Activated CD8-positive, alpha-beta T cell treated with anti-CD3 and anti-CD28 coated beads, Interleukin-2, amount 10 ng/mL, durations not matched to agents 7 days and 5 days (primary cell): ENCODE measurements at regions not wholly inside any gene's neighbourhood (a gene's known extent, or its start where the extent isn't known, plus 50 kb on each side); places are given as distances from the start of the nearest gene placed in this dataset.

Experiments
- ATAC-seq: fragments of 150-1000 bp; cut with Tn5 transposase; one replicate; pipeline ENCODE4 v1.10.0; 2021; ENCODE audit warnings: moderate library complexity
- CTCF ChIA-PET: fragments of 350-600 bp; sonication (Branson Sonifier 250); formaldehyde crosslinking; loops from one replicate; lab custom pipeline; 2021; ENCODE audit warnings: antibody characterized with exemption; lab: Charles Lee
- POLR2A ChIA-PET: fragments of 350-600 bp; sonication (Branson Sonifier 250); formaldehyde crosslinking; loops from one replicate; lab custom pipeline; 2021; ENCODE audit warnings: antibody characterized with exemption; lab: Charles Lee
- DNase-seq: peaks from one replicate; pipeline ENCODE4 v3.0.0-alpha.2; 2020
- H3K27ac Mint-ChIP-seq: one replicate; pipeline ENCODE4 v1.8.0; 2021; ENCODE audit warnings: mild to moderate bottlenecking, mixed read lengths
- H3K27me3 Mint-ChIP-seq: one replicate; pipeline ENCODE4 v1.8.0; 2021; ENCODE audit warnings: low read depth, mixed read lengths
- H3K36me3 Mint-ChIP-seq: one replicate; pipeline ENCODE4 v1.8.0; 2021; ENCODE audit warnings: low read depth, mixed read lengths
- H3K4me1 Mint-ChIP-seq: one replicate; pipeline ENCODE4 v1.8.0; 2021; ENCODE audit warnings: low read depth, mixed read lengths
- H3K4me3 Mint-ChIP-seq: one replicate; pipeline ENCODE4 v1.8.0; 2021; ENCODE audit warnings: mild to moderate bottlenecking, mixed read lengths
- H3K9me3 Mint-ChIP-seq: one replicate; pipeline ENCODE4 v1.8.0; 2022; ENCODE audit warnings: mixed read lengths; ENCODE audit not compliant: insufficient read depth

DNA sequence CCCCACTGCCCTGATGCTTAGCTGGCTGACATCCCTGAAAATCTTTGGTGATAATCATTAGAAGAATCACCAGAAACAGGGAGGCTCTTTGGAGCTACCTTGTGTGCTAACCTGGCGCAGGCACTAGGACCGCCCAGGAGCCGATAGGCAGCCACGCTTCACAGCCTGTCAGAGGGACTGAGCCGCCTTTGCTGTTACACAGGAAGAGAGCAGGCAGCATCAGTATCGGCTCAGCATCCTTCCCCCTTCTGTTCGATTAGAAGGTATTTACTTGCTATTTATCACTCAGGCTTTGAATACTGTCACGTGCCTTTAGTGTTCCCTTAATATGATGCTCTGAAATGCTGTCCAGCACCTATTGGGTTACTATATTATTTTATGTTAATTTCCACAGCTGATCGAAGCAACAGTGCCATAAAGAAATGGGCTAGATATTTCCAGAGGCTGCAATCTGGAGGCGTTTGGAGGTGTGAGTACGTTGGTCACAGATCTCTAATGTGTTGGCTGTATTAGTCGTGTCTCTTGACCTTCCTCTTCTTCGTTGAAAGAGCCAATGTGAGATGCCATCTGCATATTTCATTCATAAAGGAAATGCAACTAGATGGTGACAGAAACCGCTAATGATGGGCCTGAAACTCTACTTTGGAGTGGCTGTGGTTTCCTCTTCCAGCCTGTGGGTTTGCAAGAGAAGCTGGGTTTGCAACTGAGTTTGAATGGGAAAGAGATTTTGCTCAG lies 110.4 kb upstream of the RAB27B start:
- Mint-ChIP-seq H3K4me1 (peaks cover 55% of the 10 kb centered on the region), H3K27ac (peak overlapping the region; percentile 74), H3K36me3 (peaks cover 14% of the 10 kb centered on the region), H3K4me3 (peak overlapping the region; percentile 70), H3K9me3 (no peaks in the 10 kb centered on the region), H3K27me3 (peaks cover 22% of the 10 kb centered on the region)
- ATAC-seq (peak; percentile 89), DNase-seq (peak; percentile 81)
- POLR2A ChIA-PET, result no interaction called here
- CTCF ChIA-PET, result no interaction called here

GRCh38 chr18:54718408-54718773 lies 109.9 kb upstream of the RAB27B start:
- Mint-ChIP-seq H3K4me1 (peaks cover 50% of the 10 kb centered on the region), H3K27ac (peak overlapping the region; percentile 74), H3K36me3 (peaks cover 14% of the 10 kb centered on the region), H3K27me3 (peaks cover 22% of the 10 kb centered on the region), H3K4me3 (peak overlapping the region; percentile 70), H3K9me3 (no peaks in the 10 kb centered on the region)
- ATAC-seq (no peak), DNase-seq (no peak)
- POLR2A ChIA-PET, result no interaction called here
- CTCF ChIA-PET, result no interaction called here

GRCh38 chr18:54720620-54721019 lies 107.7 kb upstream of the RAB27B start:
- ATAC-seq, result no peak
- no peak overlapping the region for H3K27ac Mint-ChIP-seq
- CTCF ChIA-PET, result no interaction called here
- H3K4me1 Mint-ChIP-seq, result peaks cover 28% of the 10 kb centered on the region
- POLR2A ChIA-PET, result no interaction called here
- no peaks in the 10 kb centered on the region for H3K9me3 Mint-ChIP-seq
- DNase-seq, result no peak
- no peak overlapping the region for H3K4me3 Mint-ChIP-seq
- peaks cover 4% of the 10 kb centered on the region for H3K36me3 Mint-ChIP-seq
- peaks cover 19% of the 10 kb centered on the region for H3K27me3 Mint-ChIP-seq

DNA sequence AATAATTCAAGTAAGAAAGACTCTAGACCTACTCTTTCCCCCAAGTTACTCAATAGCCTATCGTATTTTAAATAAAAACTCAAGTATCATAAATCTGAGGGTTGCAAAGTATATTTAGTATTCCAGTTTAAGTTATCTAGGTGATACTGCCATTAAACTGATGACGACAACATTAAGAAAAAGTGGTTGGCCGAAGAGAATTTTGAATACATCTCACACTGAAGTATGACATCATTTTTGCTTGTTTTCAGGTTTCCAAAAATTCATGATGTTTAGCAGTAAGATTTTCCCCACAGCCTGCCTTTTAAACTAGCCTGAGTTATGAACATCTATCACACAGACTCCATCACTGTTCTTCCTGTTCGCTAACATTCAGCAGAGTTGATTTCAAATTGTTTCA lies 102.1 kb upstream of the RAB27B start:
- Mint-ChIP-seq H3K9me3 (no peaks in the 10 kb centered on the region), H3K4me3 (no peak overlapping the region), H3K4me1 (peaks cover 4% of the 10 kb centered on the region), H3K27me3 (peaks cover 24% of the 10 kb centered on the region), H3K27ac (no peak overlapping the region), H3K36me3 (no peaks in the 10 kb centered on the region)
- ChIA-PET POLR2A (no interaction called here), CTCF (no interaction called here)
- DNase-seq, result no peak
- no peak for ATAC-seq

- POLR2A ChIA-PET, result no interaction called here
- Mint-ChIP-seq H3K27me3 (peaks cover 30% of the 10 kb centered on the region), H3K9me3 (no peaks in the 10 kb centered on the region), H3K36me3 (no peaks in the 10 kb centered on the region), H3K27ac (no peak overlapping the region), H3K4me1 (no peaks in the 10 kb centered on the region), H3K4me3 (no peak overlapping the region)
- CTCF ChIA-PET, result no interaction called here
- ATAC-seq, result no peak
- no peak for DNase-seq
Measured at GRCh38 chr18:54734059-54734458, 94.2 kb upstream of the RAB27B start.

- no peak for ATAC-seq
Measured at GRCh38 chr18:54736981-54737380, 91.3 kb upstream of the RAB27B start.

DNA sequence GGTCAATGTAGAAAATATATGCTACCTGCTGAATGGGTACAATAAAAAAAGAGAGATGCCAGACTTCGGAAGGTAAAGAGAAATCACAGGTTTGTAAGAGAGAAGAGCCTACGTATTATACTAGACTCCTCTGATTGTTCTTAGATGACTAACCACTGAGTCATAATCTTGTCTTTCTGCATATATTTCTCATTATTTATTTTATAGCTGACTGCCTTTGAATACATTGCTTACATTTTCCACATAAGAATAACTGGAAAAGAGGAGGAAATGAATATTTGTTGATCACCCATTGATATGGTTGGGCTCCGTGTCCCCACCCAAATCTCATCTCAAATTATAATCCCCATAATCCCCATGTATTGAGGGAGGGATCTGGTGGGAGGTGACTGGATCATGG lies 90.3 kb upstream of the RAB27B start:
- peaks cover 11% of the 10 kb centered on the region for H3K27me3 Mint-ChIP-seq
- no peak for DNase-seq
- no peak for ATAC-seq

More at GRCh38 chr18:54736981-54737380, 91.3 kb upstream of the RAB27B start:
- H3K4me1 Mint-ChIP-seq, result no peaks in the 10 kb centered on the region
- H3K36me3 Mint-ChIP-seq, result no peaks in the 10 kb centered on the region
- H3K9me3 Mint-ChIP-seq, result no peaks in the 10 kb centered on the region
- ChIA-PET POLR2A (no interaction called here), CTCF (no interaction called here)
- no peak overlapping the region for H3K4me3 Mint-ChIP-seq
- H3K27ac Mint-ChIP-seq, result no peak overlapping the region
- peaks cover 16% of the 10 kb centered on the region for H3K27me3 Mint-ChIP-seq
- no peak for DNase-seq

GRCh38 chr18:54739476-54739875 lies 88.8 kb upstream of the RAB27B start:
- H3K4me1 Mint-ChIP-seq, result no peaks in the 10 kb centered on the region
- DNase-seq (no peak), ATAC-seq (no peak)
- H3K4me3 Mint-ChIP-seq, result no peak overlapping the region
- POLR2A ChIA-PET, result no interaction called here
- H3K27me3 Mint-ChIP-seq, result peaks cover 4% of the 10 kb centered on the region
- no peak overlapping the region for H3K27ac Mint-ChIP-seq
- CTCF ChIA-PET, result interaction anchor here (0.7 to 1.0 kb wide), 2 partner anchors 56 to 244 kb away, joined by 3 read pairs; no protein-coding TSS in a partner anchor
- no peaks in the 10 kb centered on the region for H3K9me3 Mint-ChIP-seq
- H3K36me3 Mint-ChIP-seq, result no peaks in the 10 kb centered on the region

More for the DNA sequence above, 90.3 kb upstream of the RAB27B start:
- ChIA-PET CTCF (no interaction called here), POLR2A (no interaction called here)
- Mint-ChIP-seq H3K27ac (no peak overlapping the region), H3K9me3 (no peaks in the 10 kb centered on the region), H3K36me3 (no peaks in the 10 kb centered on the region), H3K4me1 (no peaks in the 10 kb centered on the region), H3K4me3 (no peak overlapping the region)

- Mint-ChIP-seq H3K27ac (no peak overlapping the region), H3K36me3 (no peaks in the 10 kb centered on the region)
- no peak for ATAC-seq
Measured at GRCh38 chr18:54740136-54740846, 88.0 kb upstream of the RAB27B start.

DNA sequence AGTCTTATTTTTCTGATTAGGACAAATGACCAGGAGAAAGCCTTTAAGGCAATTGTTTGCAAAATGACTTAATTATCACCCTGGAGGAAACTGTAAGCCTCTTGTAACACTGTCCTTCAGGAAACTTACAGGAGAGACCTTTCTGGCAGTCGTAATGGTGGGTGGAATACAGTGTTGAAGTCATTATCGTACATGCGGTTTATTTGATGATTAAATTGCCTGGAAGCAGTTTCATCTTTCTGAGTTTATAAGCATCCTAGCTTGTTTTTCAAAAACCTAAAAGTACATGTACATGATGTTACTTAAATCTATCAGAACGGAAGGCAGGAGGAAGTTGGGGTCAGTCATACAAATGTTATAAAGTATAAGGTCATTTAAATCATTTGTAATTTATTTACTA lies 86.2 kb upstream of the RAB27B start:
- Mint-ChIP-seq H3K9me3 (no peaks in the 10 kb centered on the region), H3K36me3 (no peaks in the 10 kb centered on the region), H3K4me1 (no peaks in the 10 kb centered on the region), H3K27me3 (peaks cover 4% of the 10 kb centered on the region), H3K4me3 (no peak overlapping the region), H3K27ac (no peak overlapping the region)
- POLR2A ChIA-PET, result no interaction called here
- ATAC-seq (no peak), DNase-seq (no peak)
- CTCF ChIA-PET, result no interaction called here

More at GRCh38 chr18:54740136-54740846, 88.0 kb upstream of the RAB27B start:
- no peaks in the 10 kb centered on the region for H3K9me3 Mint-ChIP-seq
- no peaks in the 10 kb centered on the region for H3K4me1 Mint-ChIP-seq
- ChIA-PET POLR2A (no interaction called here), CTCF (interaction anchor here (0.7 to 1.0 kb wide), 2 partner anchors 56 to 243 kb away, joined by 3 read pairs; no protein-coding TSS in a partner anchor)
- no peak for DNase-seq
- H3K4me3 Mint-ChIP-seq, result no peak overlapping the region
- peaks cover 4% of the 10 kb centered on the region for H3K27me3 Mint-ChIP-seq

GRCh38 chr18:54742659-54743604 lies 85.3 kb upstream of the RAB27B start:
- ATAC-seq (no peak), DNase-seq (no peak)
- Mint-ChIP-seq H3K4me1 (no peaks in the 10 kb centered on the region), H3K27ac (no peak overlapping the region), H3K4me3 (no peak overlapping the region), H3K9me3 (no peaks in the 10 kb centered on the region), H3K36me3 (no peaks in the 10 kb centered on the region), H3K27me3 (peaks cover 4% of the 10 kb centered on the region)
- ChIA-PET POLR2A (no interaction called here), CTCF (no interaction called here)
